GM12872 (cell line): ENCODE measurements at regions not wholly inside any gene's neighbourhood (a gene's known extent, or its start where the extent isn't known, plus 50 kb on each side); places are given as distances from the start of the nearest gene placed in this dataset.

Source experiments
- CTCF ChIP-seq: IDR thresholded peaks from 3 replicates; pipeline ENCODE4 v1.5.1; 2011; ENCODE audit warnings: low read depth, mild to moderate bottlenecking, low read length, moderate library complexity; ENCODE audit not compliant: insufficient read depth

- TF ChIP-seq CTCF: no peak
These were observed 212.3 kb upstream of the NCAM1 start for GRCh38 chr11:112748713-112749543.

- no peak for TF ChIP-seq CTCF
These were observed 209.9 kb upstream of the NCAM1 start for GRCh38 chr11:112751329-112751728.

GRCh38 chr11:112751772-112752171 is 209.4 kb upstream of the NCAM1 start:
- no peak for TF ChIP-seq CTCF

GRCh38 chr11:112752563-112752962 is 208.7 kb upstream of the NCAM1 start:
- no peak for TF ChIP-seq CTCF

- no peak for TF ChIP-seq CTCF
These were observed 207.5 kb upstream of the NCAM1 start for GRCh38 chr11:112753706-112754105.

GRCh38 chr11:112759418-112759817 is 201.8 kb upstream of the NCAM1 start:
- TF ChIP-seq CTCF: no peak

- TF ChIP-seq CTCF: no peak
These were observed 200.7 kb upstream of the NCAM1 start for GRCh38 chr11:112760396-112761059.
